Stomach (tissue), 8 donors: ENCODE measurements at regions not wholly inside any gene's neighbourhood (a gene's known extent, or its start where the extent isn't known, plus 50 kb on each side); places are given as distances from the start of the nearest gene placed in this dataset.

Experiments
- DNase-seq, 2 donors: peaks; one replicate each; pipeline versions ENCODE4 v3.0.0 to v3.0.0-alpha.2; 2013 to 2019
- H3K27ac ChIP-seq, 5 donors: fragments of 200-600 bp in 4 of 5; sonication (generic) in 4 of 5; one replicate each; pipeline ENCODE4 v1.5.1; 2013 to 2019; ENCODE audit warnings: mild to moderate bottlenecking in 1 of 5, moderate library complexity in 1 of 5
- H3K27me3 ChIP-seq, 3 donors: fragments of 200-600 bp; sonication (generic); one replicate each; pipeline ENCODE4 v1.5.1; 2017 to 2019; ENCODE audit warnings: mixed run types in 1 of 3
- H3K36me3 ChIP-seq, 4 donors: fragments of 200-600 bp; sonication (generic); 1 replicate in 3 of 4; 2 replicates in 1 of 4; pipeline ENCODE4 v1.5.1; 2016 to 2019
- H3K4me1 ChIP-seq, 4 donors: fragments of 200-600 bp; sonication (generic); one replicate each; pipeline ENCODE4 v1.5.1; 2016 to 2019
- H3K4me3 ChIP-seq, 4 donors: fragments of 200-600 bp; sonication (generic) in 3 of 4; one replicate each; pipeline ENCODE4 v1.5.1; 2016 to 2019; ENCODE audit warnings: mild to moderate bottlenecking in 1 of 4
- H3K9me3 ChIP-seq, 4 donors: fragments of 200-600 bp; sonication (generic); one replicate each; pipeline ENCODE4 v1.5.1; 2016 to 2019
- CTCF ChIP-seq, 7 experiments: fragments of 450-650 bp in 4 of 7; fragments of 200-600 bp in 3 of 7; sonication (generic) in 3 of 7; IDR thresholded peaks; one replicate each; pipeline ENCODE4 v1.5.1; 2016 to 2019; ENCODE audit warnings: antibody characterized with exemption in 7 of 7, control low read depth in 2 of 7, mild to moderate bottlenecking in 1 of 7
- EP300 ChIP-seq: sonication (generic); formaldehyde crosslinking; IDR thresholded peaks from one replicate; pipeline ENCODE4 v1.6.1; 2017; ENCODE audit warnings: antibody characterized with exemption
- POLR2A ChIP-seq, 4 donors: fragments of 450-650 bp; IDR thresholded peaks; one replicate each; pipeline ENCODE4 v1.6.1; 2016; ENCODE audit warnings: antibody characterized with exemption in 4 of 4, control low read depth in 2 of 4, mild to moderate bottlenecking in 1 of 4, moderate library complexity in 1 of 4
- POLR2AphosphoS5 ChIP-seq, 3 donors: sonication (generic); formaldehyde crosslinking; IDR thresholded peaks; one replicate each; pipeline ENCODE4 v1.6.1; 2016; ENCODE audit warnings: antibody characterized with exemption in 3 of 3
- WGBS, 5 donors: extraction: QIAGEN DNeasy Blood & Tissue Kit in 3 of 5; methylation state at CpG; one replicate each; pipeline versions ENCODE4 v1.1.5 to v1.1.7; 2013 to 2018; 5-methylcytosine and 5-hydroxymethylcytosine counted together
- intact Hi-C: fragments of 100-400 bp; cut with DNase I; formaldehyde crosslinking; loops from one replicate; pipeline ENCODE4 v1.15.1; 2023; ENCODE audit warnings: low total_unique reads
- donor health status: healthy with polysubstance abuse.
- donor health status: Bipolar disorder and iron deficiency.
- donor health status: healthy.

- no peak for TF ChIP-seq POLR2A (IDR thresholded peaks at IDR 0.05)
- TF ChIP-seq POLR2AphosphoS5 (IDR thresholded peaks at IDR 0.05), result no peak
- TF ChIP-seq CTCF (IDR thresholded peaks at IDR 0.05), result no peak
- no peak for TF ChIP-seq EP300
- 35 to 52% (median 43%) methylated on average over 1 of the region's 1 CpG for WGBS, 5 donors
- no peak for DNase-seq
- intact Hi-C loops, result no loop called here
- H3K4me3 ChIP-seq, result no peak overlapping the region
- peaks cover 6 to 42% (median 32%) of the 10 kb centered on the region in 4 donors for H3K9me3 ChIP-seq
- H3K27ac ChIP-seq, result no peak overlapping the region
- no peaks in the 10 kb centered on the region for H3K36me3 ChIP-seq
- no peaks in the 10 kb centered on the region for H3K27me3 ChIP-seq
- H3K4me1 ChIP-seq, result no peaks in the 10 kb centered on the region
These were observed 158.4 kb downstream of the GDAP2 start for GRCh38 chr1:117770981-117771531.

GRCh38 chr1:117779364-117779763 lies 150.1 kb downstream of the GDAP2 start:
- intact Hi-C loops, result no loop called here
- Histone ChIP-seq H3K9me3 (no peaks in the 10 kb centered on the region), H3K27ac (no peak overlapping the region), H3K4me1 (no peaks in the 10 kb centered on the region), H3K36me3 (no peaks in the 10 kb centered on the region), H3K4me3 (no peak overlapping the region), H3K27me3 (no peaks in the 10 kb centered on the region)
- TF ChIP-seq CTCF (IDR thresholded peaks at IDR 0.05) (no peak), POLR2AphosphoS5 (IDR thresholded peaks at IDR 0.05) (no peak), EP300 (no peak), POLR2A (IDR thresholded peaks at IDR 0.05) (no peak)
- WGBS, 5 donors, result 67 to 86% (median 76%) methylated on average over 2 of the region's 2 CpGs
- DNase-seq, result no peak

- TF ChIP-seq EP300, result no peak
- no peak for TF ChIP-seq POLR2A (IDR thresholded peaks at IDR 0.05)
- TF ChIP-seq POLR2AphosphoS5 (IDR thresholded peaks at IDR 0.05), result no peak
- no peak for TF ChIP-seq CTCF (IDR thresholded peaks at IDR 0.05)
- 70 to 79% (median 74%) methylated on average over 5 of the region's 5 CpGs for WGBS, 5 donors
- peak in 1 of 2 donors; percentile 54 for DNase-seq
- no peaks in the 10 kb centered on the region for H3K4me1 ChIP-seq
- no peaks in the 10 kb centered on the region for H3K27me3 ChIP-seq
- no peak overlapping the region for H3K4me3 ChIP-seq
- H3K27ac ChIP-seq, result no peak overlapping the region
- H3K9me3 ChIP-seq, result no peaks in the 10 kb centered on the region
- H3K36me3 ChIP-seq, result no peaks in the 10 kb centered on the region
- intact Hi-C loops, result no loop called here
These were observed 148.5 kb downstream of the GDAP2 start for GRCh38 chr1:117780687-117781475.

DNA sequence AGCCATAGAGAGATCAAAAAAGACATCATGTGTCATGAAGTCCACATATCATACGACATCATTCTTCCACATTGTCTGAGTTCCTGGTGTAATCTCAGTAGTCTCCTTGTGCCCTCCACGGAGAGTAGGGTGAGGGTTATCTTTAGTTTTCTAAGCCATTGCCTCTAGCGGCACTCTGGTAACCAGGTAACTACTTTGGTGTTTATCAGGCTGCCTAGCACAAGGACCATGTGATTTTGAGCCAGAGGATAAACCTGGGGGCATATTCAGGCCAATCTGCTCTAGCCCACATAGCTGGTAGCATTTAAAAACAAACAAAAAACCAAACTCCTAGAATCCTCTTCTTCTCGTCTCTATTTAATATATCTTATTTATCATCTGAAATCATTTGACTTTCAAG lies 147.4 kb downstream of the GDAP2 start:
- intact Hi-C loops, result no loop called here
- Histone ChIP-seq H3K4me3 (no peak overlapping the region), H3K9me3 (no peaks in the 10 kb centered on the region), H3K27ac (no peak overlapping the region), H3K4me1 (no peaks in the 10 kb centered on the region), H3K36me3 (no peaks in the 10 kb centered on the region), H3K27me3 (no peaks in the 10 kb centered on the region)
- TF ChIP-seq EP300 (no peak), CTCF (IDR thresholded peaks at IDR 0.05) (no peak), POLR2A (IDR thresholded peaks at IDR 0.05) (no peak), POLR2AphosphoS5 (IDR thresholded peaks at IDR 0.05) (no peak)
- peak in 1 of 2 donors; percentile 29 for DNase-seq
- WGBS, 5 donors, result 31 to 53% (median 40%) methylated on average over 4 of the region's 4 CpGs
